Activated T-cell treated with anti-CD3 and anti-CD28 coated beads for 4 hours (primary cell): ENCODE measurements at regions not wholly inside any gene's neighbourhood (a gene's known extent, or its start where the extent isn't known, plus 50 kb on each side); places are given as distances from the start of the nearest gene placed in this dataset.
"Not testable (repeated sequence)": the region's sequence is repeated elsewhere in the genome, so short reads cannot be mapped to it uniquely, and the experiment has no call there.

Experiments used
- DNase-seq: peaks from one replicate; pipeline ENCODE4 v3.0.0-alpha.2; 2020

- no peak for DNase-seq
Measured at GRCh38 chr1:56145581-56145980, 433.8 kb downstream of the PLPP3 start.

- no peak for DNase-seq
Measured at GRCh38 chr1:56142301-56142700, 437.1 kb downstream of the PLPP3 start.

- DNase-seq = no peak
Measured at GRCh38 chr1:56139836-56140235, 439.5 kb downstream of the PLPP3 start.

GRCh38 chr1:56137521-56138505 lies 441.6 kb downstream of the PLPP3 start:
- no peak for DNase-seq

GRCh38 chr1:56137090-56137489 lies 442.3 kb downstream of the PLPP3 start:
- DNase-seq = no peak

- no peak for DNase-seq
Measured at GRCh38 chr1:56135864-56136147, 443.6 kb downstream of the PLPP3 start.

- no peak for DNase-seq
Measured at GRCh38 chr1:56135069-56135863, 444.1 kb downstream of the PLPP3 start.

- no peak for DNase-seq
Measured at GRCh38 chr1:56133522-56134472, 445.6 kb downstream of the PLPP3 start.

GRCh38 chr1:56132520-56132919 lies 446.8 kb downstream of the PLPP3 start:
- DNase-seq = no peak

- DNase-seq = no peak
Measured at GRCh38 chr1:56129837-56130236, 449.5 kb downstream of the PLPP3 start.

- DNase-seq = no peak
Measured at GRCh38 chr1:56125316-56125715, 454.0 kb downstream of the PLPP3 start.

GRCh38 chr1:56123826-56124225 lies 455.5 kb downstream of the PLPP3 start:
- DNase-seq = no peak

GRCh38 chr1:56123421-56123820 lies 455.9 kb downstream of the PLPP3 start:
- no peak for DNase-seq

- no peak for DNase-seq
Measured at GRCh38 chr1:56120021-56120420, 459.3 kb downstream of the PLPP3 start.

GRCh38 chr1:56118676-56119075 lies 460.7 kb downstream of the PLPP3 start:
- not testable (repeated sequence) for DNase-seq

GRCh38 chr1:56115701-56116100 lies 463.7 kb downstream of the PLPP3 start:
- DNase-seq = no peak

GRCh38 chr1:56113679-56114078 lies 465.7 kb downstream of the PLPP3 start:
- no peak for DNase-seq

GRCh38 chr1:56107275-56107638 lies 472.1 kb downstream of the PLPP3 start:
- DNase-seq = no peak

GRCh38 chr1:56106531-56107274 lies 472.7 kb downstream of the PLPP3 start:
- DNase-seq = no peak

GRCh38 chr1:56105397-56105796 lies 474.0 kb downstream of the PLPP3 start:
- DNase-seq = no peak

GRCh38 chr1:56099766-56100265 lies 479.5 kb downstream of the PLPP3 start:
- no peak for DNase-seq

GRCh38 chr1:56098946-56099345 lies 480.4 kb downstream of the PLPP3 start:
- no peak for DNase-seq
